ENCODE measurements at regions not wholly inside any gene's neighbourhood (a gene's known extent, or its start where the extent isn't known, plus 50 kb on each side); places are given as distances from the start of the nearest gene placed in this dataset.

DNA sequence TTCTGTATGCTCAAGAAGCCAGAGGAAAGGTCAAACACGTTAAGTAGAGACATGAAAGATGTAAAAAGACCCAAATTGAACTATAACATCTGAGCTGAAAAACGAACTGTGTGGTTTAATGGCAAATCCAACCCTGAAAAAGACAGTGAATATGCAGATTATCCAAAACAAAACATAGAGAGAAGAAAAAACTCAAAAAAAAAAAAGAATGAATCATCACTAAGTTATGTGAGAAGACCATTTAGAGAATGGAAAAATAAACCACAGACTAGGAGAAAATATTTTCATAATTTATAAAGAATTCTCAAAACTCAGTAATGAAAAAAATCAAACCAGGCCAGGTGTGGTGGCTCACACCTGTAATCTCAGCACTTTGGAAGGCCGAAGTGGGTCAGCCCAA lies 253.3 kb downstream of the PLPP3 start:
- no peak overlapping the region for H3K27ac ChIP-seq
- no peak for TF ChIP-seq ZFX (IDR thresholded peaks at IDR 0.05; ENCODE audit: borderline replicate concordance)
- TF ChIP-seq, protein P1, sequence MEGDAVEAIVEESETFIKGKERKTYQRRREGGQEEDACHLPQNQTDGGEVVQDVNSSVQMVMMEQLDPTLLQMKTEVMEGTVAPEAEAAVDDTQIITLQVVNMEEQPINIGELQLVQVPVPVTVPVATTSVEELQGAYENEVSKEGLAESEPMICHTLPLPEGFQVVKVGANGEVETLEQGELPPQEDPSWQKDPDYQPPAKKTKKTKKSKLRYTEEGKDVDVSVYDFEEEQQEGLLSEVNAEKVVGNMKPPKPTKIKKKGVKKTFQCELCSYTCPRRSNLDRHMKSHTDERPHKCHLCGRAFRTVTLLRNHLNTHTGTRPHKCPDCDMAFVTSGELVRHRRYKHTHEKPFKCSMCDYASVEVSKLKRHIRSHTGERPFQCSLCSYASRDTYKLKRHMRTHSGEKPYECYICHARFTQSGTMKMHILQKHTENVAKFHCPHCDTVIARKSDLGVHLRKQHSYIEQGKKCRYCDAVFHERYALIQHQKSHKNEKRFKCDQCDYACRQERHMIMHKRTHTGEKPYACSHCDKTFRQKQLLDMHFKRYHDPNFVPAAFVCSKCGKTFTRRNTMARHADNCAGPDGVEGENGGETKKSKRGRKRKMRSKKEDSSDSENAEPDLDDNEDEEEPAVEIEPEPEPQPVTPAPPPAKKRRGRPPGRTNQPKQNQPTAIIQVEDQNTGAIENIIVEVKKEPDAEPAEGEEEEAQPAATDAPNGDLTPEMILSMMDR (IDR thresholded peaks at IDR 0.05) = no peak

GRCh38 chr1:56324504-56324903 lies 254.9 kb downstream of the PLPP3 start:
- TF ChIP-seq, protein P1 (IDR thresholded peaks at IDR 0.05) = no peak
- TF ChIP-seq ZFX (IDR thresholded peaks at IDR 0.05; ENCODE audit: borderline replicate concordance) = no peak
- H3K27ac ChIP-seq = no peak overlapping the region

GRCh38 chr1:56322211-56322610 lies 257.2 kb downstream of the PLPP3 start:
- H3K27ac ChIP-seq = no peak overlapping the region
- TF ChIP-seq, protein P1 (IDR thresholded peaks at IDR 0.05) = no peak
- TF ChIP-seq ZFX (IDR thresholded peaks at IDR 0.05; ENCODE audit: borderline replicate concordance) = no peak

- TF ChIP-seq, protein P1 (IDR thresholded peaks at IDR 0.05) = no peak
- no peak for TF ChIP-seq ZFX (IDR thresholded peaks at IDR 0.05; ENCODE audit: borderline replicate concordance)
- H3K27ac ChIP-seq = no peak overlapping the region
Observed at GRCh38 chr1:56321150-56321490, 258.2 kb downstream of the PLPP3 start.

DNA sequence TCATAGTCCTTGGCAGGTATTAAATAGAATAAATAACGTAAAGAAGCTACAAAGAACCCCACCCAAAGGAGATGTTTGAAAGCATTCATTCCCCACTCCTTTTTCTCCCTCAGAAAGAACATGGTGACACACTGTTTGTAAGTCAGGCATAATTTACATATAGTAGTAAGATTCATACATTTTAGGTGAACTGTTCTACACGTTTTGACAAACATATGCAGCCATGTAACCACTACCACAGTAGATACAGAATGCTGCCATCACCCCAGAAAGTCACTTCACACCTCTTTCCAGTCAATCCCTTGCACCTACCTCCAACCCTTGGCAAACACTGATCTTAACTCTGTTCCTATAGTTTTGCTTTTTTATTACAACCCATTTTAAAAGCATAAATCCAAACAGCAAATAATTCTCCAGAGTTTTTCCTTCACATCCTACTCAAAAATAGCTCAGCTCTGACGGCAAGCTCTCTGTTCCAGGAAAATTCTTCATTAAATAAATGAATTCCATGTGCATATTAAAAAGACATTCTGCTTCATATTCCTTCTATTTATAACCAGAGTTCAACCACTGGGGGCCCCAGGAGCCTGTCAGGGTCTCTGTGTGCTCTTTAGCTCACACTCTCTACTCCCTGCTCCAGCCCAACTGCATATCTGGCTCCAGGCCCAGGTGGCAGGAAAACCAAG lies 258.8 kb downstream of the PLPP3 start:
- H3K27ac ChIP-seq = no peak overlapping the region
- no peak for TF ChIP-seq ZFX (IDR thresholded peaks at IDR 0.05; ENCODE audit: borderline replicate concordance)
- TF ChIP-seq, protein P1 (IDR thresholded peaks at IDR 0.05) = no peak

- no peak for TF ChIP-seq ZFX (IDR thresholded peaks at IDR 0.05; ENCODE audit: borderline replicate concordance)
- TF ChIP-seq, protein P1 (IDR thresholded peaks at IDR 0.05) = no peak
- H3K27ac ChIP-seq = no peak overlapping the region
Observed at GRCh38 chr1:56317722-56318121, 261.6 kb downstream of the PLPP3 start.

- TF ChIP-seq, protein P1 (IDR thresholded peaks at IDR 0.05) = no peak
- no peak for TF ChIP-seq ZFX (IDR thresholded peaks at IDR 0.05; ENCODE audit: borderline replicate concordance)
- no peak overlapping the region for H3K27ac ChIP-seq
Observed at GRCh38 chr1:56315293-56315942, 263.9 kb downstream of the PLPP3 start.

All from 22Rv1 (cell line).